H4 (cell line): ENCODE measurements at regions not wholly inside any gene's neighbourhood (a gene's known extent, or its start where the extent isn't known, plus 50 kb on each side); places are given as distances from the start of the nearest gene placed in this dataset.
"Not testable (repeated sequence)": the region's sequence is repeated elsewhere in the genome, so short reads cannot be mapped to it uniquely, and the experiment has no call there.

ENCODE experiments used
- DNase-seq: peaks from one replicate; pipeline ENCODE4 v3.0.0-alpha.2; 2015; ENCODE audit warnings: low spot score

DNA sequence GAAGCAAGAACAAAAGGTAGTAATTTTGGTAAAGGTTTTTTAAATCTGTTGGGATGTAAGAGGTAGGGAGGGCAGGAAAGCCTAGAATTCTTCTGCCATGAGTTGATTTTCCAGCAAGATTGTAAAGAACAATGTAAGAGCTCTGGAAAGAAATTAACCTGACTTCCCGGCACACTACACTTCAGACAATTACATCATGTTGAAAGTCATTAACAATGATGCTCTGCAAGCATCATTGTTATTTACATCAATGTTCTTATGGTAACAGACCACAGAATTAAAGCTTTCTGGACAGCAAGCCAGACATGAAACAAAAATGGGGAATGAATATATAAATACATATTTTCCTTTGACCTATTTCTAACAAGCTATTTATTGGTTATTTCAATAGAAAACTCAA is 342.2 kb downstream of the CEP170 start:
- not testable (repeated sequence) for DNase-seq

DNA sequence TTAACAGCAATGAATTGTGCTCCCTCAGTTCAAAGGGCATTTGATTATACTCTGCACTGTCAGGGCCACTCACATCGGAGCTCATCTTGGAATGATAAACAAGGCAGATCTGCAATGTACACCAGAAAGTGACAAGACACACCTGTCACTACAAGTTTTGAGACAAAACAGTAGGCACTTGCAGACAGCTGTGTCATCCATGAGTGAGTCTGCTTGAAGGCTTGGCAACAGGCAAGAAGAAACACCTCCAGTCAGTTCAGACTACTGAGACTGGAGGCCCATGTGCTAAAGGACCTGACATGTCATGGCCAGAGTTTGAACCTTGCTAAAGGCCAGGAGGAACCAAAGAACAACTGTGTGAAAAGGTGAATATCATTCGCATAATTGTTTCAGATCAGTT is 354.5 kb downstream of the CEP170 start:
- not testable (repeated sequence) for DNase-seq

DNA sequence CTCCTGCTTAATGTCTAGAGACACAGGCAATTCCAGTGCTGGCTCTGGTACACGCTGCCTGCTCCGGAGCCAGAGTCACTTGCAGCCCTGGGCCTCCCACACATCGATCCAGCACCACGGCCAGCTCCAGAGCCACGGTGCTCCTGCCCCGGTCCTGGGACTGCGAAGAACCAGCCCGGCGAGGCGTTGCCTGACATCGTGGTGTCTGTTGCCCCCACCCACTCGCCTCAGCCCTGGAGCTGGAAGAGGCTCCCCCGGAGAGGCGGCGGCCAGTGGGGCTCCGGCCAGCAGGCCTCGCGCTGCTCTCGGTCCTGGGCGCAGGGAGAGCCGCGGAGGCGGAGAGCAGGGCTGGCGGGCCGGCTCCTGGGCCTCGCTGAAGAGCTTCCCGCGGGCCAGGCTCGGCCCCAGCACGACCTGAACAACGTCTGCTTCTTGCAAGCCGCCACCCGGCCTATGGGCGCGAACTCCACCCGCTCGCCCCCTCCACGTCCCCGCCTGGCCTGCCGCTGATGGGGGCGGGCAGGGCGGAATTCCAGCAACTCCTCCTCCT is 364.8 kb downstream of the CEP170 start:
- no peak for DNase-seq

DNA sequence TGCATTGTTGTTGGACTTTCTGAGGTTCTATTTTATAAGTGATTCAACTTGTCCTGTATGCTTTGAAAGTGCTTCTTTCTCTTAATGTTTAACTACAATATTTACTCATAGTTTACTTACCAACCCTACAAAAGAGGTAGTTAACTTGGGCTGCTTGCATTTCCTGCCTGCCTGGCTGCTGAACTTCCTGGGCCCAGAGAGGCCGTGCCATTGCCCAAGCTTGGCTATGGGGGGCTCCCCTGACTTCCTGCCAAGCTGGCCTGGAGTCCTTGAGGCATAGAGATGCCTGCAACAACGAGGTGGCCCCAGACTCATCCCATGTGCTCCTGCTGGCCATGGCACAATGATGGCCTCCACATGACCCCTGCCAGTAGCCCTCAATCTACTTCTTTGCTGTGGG is 361.6 kb upstream of the PLD5 start:
- no peak for DNase-seq

DNA sequence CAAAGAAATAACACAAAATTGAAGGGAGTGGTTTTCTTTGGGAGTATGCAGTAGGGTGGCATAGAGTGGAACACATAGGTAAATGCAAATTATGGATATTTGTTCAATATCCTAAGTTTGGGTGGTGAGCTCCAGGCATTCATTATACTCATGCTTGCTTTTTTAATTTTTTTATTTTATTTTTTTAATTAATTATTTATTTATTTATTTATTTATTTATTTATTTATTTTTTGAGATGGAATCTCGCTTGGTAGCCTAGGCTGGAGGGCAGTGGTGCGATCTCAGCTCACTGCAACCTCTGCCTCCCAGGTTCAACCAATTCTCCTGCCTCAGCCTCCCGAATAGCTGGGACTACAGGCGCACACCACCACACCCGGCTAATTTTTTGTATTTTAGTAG is 355.5 kb upstream of the PLD5 start:
- not testable (repeated sequence) for DNase-seq

DNA sequence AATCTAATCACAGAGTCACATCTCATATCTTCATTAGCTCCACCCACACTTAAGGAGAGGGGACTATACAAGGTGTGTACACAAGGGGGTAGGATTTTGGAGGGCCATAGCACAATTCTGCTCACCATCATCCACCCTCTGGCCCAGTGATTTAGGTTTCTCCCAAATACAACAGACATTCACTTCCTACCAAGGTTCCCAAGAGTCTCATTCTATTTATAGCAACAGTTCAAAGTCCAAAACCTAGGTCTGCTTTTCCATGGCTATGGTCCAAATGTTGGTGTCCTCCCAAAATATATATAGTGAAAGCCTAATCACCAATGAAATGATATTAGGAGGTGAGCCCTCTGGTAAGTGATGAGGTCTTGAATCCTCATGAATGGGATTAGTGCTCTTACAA is 353.2 kb upstream of the PLD5 start:
- DNase-seq = no peak

DNA sequence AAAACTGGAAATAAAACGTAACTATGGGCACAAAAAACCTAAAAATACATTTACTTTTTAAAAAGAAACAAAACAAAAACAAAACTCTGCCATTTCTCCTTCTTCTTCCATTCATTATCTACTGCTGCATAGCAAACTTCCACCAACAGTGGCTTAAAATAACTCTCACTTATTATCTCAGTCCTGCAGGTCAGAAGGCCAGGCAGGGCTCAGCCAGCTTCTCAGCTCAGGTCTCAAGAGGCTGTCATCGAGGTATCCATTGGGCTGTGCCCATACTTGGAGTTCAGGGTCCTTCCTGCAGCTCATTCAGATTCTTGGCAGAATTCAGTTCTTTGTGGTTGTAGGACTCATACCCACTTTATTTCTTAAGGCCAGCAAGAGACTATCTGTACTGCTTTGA is 352.7 kb upstream of the PLD5 start:
- no peak for DNase-seq

DNA sequence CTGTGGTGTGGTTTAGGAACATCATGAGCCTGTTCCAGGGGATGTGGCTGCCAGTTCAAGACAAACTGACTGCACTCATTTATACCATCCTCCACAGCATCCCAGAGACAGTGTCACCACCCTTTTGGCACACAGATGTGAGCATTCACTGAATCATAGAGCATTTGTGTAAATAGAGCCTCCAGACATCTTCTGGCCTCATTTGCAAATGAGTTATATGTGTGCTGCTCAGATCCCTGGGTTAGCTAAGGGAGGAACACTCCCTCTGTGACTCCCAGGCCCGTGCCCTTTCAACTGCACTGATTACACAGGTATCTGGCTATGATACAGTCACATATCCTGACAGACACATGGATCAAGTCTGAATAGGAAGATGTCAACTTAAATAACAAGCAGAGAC is 351.5 kb upstream of the PLD5 start:
- no peak for DNase-seq

DNA sequence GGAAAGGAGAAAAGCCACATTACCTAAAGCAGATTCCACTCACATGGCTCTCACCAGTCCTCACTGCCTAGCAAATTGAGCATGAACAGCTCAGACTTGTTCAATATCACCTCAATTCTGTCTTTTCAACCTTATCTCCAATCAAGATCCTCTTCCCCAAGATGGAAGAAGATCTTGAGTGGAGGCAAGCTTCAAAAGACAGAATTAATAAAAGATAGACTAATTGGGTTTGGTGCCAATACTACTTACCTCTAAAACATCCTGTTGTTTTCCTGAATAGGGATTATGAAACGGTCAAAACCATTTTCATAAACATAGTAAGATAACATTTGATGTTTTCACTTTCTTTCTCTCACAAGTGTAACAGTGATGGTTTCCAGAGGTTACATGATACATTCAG is 349.2 kb upstream of the PLD5 start:
- DNase-seq = no peak

DNA sequence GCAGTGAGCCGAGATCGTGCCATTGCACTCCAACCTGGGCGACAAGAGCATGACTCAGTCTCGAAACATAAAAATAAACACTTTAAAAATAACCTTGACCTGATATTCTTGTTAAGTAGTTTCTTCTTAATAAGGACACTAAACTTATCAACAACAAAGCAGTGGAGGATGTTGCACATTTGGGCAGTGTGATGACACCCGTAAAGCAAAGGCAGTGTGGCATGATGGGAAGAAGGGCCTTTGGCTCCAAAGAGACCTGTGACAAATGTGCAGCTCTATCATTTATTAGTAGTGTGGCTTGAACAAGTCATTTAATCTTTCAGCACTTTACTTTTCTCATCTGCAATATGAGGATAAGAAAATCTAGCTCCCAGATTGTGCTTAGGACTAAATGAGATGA is 348.0 kb upstream of the PLD5 start:
- no peak for DNase-seq

DNA sequence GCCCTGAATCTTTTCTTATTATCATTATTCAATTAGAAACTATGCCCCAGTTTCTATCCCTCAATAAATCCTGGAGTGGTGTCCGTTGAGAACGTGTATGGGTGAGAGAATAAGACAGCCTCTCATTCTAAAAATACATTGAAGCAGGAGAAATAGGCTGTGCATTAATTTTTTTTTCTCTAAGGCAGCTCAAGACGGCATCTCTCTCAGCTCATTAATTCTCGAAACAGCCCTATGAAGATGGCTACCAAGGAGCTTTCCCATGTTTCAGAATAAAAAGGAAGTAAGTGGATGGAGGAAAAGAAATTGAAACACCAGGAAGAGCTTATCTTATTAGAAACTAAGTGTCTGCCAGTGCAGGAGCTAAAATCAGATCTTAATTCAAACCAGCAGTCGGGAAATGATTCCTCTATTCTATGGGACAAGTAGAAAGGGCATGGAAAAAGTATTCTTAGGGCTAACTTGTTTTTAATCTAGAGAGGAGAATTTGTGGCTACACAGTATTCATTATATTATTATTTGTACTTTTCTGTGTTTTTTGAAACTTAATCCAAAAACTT is 347.1 kb upstream of the PLD5 start:
- DNase-seq = no peak

DNA sequence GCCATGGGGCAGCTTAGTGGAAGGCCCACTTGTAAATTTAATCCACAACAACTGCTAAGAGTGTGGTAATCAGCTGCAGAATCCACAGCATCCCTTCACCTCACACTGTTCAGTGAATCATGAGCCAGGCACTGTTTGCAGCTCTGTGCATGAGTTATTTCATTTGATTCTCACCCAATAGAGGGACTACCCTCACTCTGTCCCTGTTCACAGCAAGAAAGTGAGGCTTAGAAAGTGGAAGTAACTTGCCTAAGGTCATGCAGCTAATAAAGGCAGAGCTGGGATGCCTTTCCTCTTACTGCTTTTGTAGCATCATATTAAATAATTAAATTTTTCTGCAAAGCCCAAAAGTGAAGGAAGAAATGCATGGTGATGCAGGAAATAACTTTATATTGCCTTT is 346.5 kb upstream of the PLD5 start:
- no peak for DNase-seq

DNA sequence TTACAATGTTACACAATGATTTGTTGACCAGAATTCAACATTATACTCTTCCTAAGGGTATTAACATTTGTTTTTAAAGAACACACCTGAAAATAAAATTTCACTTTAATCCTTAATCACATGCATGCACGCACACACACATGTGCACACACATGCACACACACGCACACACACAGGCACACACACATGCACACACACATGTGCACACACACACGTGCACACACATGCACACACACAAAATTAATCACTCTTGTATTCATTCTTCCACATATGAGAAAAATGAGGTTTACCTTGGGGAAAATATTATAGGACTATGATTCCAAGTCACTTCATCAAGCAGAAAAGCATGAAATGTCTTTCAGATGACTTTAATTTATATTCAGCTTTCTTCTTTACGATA is 331.8 kb upstream of the PLD5 start:
- no peak for DNase-seq

DNA sequence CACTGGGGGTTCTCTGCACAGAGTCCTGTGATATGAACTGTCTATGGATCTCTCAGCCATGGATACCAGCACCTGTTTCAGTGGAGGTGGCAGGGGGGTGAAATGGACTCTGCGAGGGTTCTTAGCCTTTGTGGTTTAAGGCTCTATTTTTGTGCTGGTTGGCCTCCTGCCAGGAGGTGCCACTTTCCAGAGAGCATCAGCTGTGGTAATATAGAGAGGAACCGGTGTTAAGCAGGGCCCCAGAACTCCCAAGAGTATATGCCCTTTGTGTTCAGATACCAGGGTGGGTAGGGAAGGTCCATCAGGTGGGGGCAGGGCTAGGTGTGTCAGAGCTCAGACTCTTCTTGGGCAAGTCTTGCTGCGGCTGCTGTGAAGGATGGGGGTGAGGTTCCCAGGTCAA is 330.0 kb upstream of the PLD5 start:
- DNase-seq = no peak

DNA sequence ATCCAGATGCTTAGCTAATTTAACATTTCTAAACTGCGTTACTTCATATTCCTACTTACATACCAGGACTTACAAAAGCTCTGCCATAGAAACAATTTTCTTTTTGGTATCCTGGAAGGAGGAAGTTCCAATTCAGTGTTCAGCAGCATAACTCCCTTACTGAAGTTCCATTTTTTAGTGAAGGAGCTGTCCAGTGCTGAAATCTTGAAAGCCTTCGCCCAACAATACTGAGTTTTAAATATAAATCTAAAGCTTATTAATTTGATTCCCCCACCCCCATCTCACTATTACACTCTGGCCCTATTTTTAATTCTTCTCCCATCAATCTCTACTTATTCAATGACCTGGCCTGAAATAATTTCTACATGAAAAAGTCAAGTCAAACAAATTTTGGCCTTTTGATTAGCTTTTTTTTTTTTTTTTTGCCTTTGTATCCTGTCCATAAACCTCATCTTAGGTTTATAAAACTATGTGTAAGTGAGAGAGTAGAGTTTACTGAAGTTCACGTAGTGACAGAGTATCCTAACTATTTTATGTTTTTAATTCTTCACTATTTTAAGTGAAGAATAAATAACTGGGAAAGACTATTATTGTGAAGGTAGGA is 323.0 kb upstream of the PLD5 start:
- DNase-seq = no peak

DNA sequence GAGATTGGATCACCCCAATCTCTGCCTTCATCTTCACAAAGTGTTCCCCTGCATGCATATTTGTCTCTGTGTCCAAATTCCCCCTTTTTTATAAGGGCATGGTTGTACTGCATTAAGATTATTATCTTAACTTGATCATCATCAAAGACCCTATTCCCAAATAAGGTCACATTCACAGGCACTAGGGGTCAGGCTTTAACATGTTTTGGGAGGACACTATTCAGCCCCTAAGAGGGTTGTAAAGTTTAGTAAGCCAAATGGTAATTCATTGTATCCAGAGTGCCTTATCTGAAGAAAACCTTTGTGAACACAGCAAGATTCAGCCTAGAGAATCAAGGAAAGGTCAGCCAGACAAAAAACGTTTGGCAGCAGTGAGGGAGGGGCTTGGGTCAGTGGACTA is 317.6 kb upstream of the PLD5 start:
- DNase-seq = no peak

DNA sequence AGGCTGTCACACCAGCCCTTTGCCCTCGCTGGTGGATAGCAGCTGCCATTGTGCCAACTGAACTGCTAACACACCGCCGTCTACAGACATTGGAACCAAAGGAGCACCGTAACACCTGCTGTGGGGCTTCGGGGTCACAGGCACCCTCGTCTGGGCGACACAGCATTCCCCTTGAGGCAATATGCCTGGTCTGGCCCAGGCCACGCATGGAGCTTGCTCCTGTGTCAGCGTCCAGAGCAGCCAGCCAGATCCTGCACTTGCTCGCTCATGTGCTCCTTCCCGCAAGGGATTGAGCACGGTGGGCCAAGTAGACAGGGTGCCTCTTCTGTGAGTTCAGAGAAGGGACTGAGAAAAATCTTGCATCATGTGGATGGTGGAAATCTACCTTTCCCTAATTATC is 314.6 kb upstream of the PLD5 start:
- DNase-seq = no peak

DNA sequence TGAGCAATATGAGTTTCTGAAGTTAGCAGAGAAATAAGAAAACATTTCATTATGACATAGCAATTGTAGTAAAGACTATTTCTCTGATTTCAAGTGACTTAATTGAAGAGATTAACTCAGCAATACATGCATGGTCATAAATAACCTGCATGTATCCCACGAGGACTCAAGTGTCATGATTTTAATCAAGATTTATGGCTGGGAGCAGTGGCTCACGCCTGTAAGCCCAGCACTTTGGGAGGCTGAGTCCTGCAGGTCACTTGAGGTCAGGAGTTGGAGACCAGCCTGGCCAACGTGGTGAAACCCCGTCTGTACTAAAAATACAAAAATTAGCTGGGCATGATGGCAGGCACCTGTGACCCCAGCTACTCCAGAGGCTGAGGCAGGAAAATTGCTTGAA is 311.9 kb upstream of the PLD5 start:
- no peak for DNase-seq

DNA sequence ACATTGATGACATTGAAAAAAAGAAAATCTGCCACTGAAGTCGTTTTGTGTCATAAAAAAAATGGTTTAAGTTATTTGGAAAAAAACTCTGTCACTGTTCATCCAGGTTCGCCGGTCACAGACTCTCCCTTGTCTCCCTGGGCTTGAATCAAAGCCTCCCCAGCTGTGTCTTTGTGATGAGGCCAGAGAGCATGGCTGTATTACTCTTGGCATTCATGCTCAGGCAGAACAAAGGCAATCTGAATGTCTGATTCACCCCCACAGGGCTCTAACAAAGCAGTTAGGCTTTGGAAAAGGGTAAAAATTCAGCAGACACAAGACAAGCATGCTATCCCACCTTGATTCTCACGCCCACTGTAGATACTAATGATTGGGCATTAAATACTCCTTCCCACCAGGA is 304.3 kb upstream of the PLD5 start:
- DNase-seq = no peak

DNA sequence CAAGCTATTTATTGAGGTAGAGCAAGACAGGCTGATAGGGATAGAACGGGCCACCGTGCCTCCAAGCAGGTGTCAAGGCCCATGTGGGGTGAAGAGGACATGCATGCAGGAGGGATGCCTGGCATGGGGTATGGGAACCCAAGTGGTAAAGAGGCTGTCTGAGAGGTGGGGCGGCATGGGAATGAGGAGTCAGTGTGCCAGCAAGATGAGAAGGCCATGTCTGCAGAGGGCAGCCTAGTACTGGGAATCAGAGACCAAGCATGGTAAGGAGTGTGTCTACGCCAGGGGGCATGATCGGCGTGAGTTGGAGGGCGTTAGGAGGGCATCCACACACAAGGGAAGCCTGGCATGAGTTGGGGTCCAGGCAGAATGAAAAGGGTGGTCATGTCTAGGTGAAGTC is 303.7 kb upstream of the PLD5 start:
- DNase-seq = no peak

DNA sequence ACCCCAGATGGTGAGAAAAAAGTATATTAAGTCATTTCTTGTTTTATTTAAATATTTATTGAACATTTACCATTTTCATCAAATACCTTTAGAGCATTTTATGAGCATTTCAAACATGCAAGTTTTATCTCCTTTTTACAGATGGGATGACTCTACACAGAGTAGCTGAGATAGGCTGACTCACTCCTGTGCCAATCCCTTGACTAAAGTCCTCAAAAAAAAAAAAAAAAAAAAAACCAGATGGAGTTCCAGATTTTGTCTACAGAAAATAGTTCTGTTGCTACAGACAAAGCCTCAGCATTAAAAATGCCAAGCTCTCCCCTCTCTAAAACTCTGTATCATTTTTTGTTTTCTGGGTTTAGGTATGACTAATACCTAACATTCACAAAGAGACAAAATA is 303.0 kb upstream of the PLD5 start:
- DNase-seq = no peak

DNA sequence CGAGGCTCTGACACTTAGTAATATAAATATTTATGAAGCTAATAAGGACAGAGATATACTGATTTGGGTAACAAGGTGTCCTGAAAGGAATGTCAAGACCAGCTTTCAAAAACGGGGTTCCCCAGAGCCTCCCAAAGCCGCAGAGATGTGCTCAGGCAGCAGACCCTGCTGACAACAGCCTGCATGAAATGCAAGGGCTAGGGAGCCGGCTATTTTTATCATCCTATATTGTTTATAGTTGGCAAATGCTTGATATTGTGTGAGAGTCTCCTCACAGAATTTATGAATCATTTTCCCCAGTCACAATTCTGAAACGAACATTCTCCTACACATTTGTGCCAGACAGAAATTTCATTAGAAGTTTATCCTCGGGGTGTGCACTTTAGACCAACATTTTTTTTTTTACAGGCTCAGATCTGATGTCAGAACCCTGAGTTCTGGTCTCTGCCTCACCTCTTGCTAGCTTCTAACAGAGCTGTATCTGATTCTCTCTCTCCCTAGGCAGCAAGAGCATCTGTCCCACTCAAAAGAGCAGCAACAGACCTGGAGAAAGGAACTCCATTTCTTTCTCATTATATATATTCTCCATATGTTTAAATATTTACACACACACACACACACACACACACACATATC is 302.3 kb upstream of the PLD5 start:
- no peak for DNase-seq

DNA sequence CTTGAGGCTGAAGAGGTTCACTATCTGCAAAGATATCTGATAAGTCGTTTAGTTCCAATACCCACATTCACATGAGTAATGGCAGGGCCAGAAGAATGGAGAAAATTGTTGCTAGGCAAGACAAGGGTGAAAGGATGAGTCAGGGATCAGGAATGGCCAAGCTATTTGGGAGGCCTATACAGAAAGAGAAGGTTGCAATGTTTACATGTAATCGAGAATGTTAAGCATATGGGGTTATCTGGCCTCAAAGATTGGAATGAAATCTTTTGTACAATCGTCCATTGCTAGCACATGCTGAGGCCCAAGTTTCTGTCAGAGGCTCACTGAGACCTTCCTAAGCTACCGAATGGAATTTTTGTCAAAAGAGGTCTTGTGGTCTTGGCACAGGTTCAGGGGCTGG is 299.9 kb upstream of the PLD5 start:
- no peak for DNase-seq
